ENCODE measurements at regions not wholly inside any gene's neighbourhood (a gene's known extent, or its start where the extent isn't known, plus 50 kb on each side); places are given as distances from the start of the nearest gene placed in this dataset.

DNA sequence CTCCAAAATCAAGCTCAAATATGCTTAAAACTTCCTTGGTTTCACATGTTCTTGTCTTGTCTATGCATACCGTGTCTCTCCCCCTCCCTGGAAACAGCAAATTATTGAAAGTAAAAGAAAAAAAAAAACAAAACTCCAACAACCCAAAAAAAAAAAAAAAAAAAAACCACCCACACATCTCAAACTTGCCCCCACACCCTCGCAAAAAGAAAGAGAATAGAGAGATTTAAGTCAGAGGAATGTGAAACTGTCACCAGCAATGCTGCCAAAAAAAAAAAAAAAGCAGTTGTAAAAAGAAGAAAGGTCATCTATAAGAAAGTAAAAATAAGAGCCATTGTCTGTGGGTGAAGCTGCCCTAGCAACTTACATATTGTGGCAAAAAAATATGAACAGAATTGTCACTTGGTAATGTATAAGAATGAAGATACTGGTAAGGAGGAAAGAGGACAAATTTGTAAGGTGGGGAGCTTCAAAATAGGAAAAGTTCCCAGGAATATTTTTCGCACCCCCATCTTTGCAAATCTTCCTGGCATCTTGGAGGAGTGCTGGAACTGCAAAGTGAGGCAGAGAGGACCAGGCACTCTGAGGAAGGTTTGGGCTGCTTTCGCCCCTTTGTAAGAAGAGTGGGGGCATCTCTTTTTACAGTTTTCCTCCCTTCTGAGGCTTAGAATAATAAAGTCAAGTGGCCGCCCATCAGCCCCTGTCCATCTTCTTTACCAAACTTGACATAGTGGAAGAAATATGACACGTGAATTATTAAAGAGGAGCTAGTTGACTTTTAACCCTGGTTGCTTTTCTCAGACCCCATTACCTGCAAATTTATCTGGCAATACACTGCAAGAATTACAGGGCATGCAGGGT lies 81.8 kb downstream of the NR2F2 start:
- no peak overlapping the region for H3K27ac ChIP-seq (ENCODE audit: extremely low read length, insufficient read depth, low read length)
- H3K27me3 ChIP-seq (ENCODE audit: control insufficient read depth in 1 of 2, insufficient read depth in 2 of 2, low read length in 2 of 2) = peaks cover 10 to 69% of the 10 kb centered on the region in 2 experiments
- 12% methylated on average over 6 of the region's 6 CpGs for WGBS (ENCODE audit: low lambda C conversion rate)
- FAIRE-seq = no peak
- no peak for ATAC-seq
- in situ Hi-C loops (cut with HindIII; ENCODE audit: extremely low pct_ligation_motif_present, low pct_unique_long_range_greater_than_20kb) (no loop called here), intact Hi-C loops (cut with micrococcal nuclease; ENCODE audit: unreplicated experiment) (no loop called here)
- H3K4me1 ChIP-seq (ENCODE audit: insufficient read depth, low read length) = 0 out of 2 replicates have a peak, but pooled peaks cover 10% of the 10 kb centered on the region
- H3K36me3 ChIP-seq (replicated peaks in 1 of 2; ENCODE audit: control insufficient read depth in 1 of 2, insufficient read depth in 2 of 2, low read length in 2 of 2) = no peaks in the 10 kb centered on the region
- H3K79me2 ChIP-seq (ENCODE audit: insufficient read depth, low read length) = no peaks in the 10 kb centered on the region
- H2AFZ ChIP-seq (ENCODE audit: low read length) = no peak overlapping the region
- POLR2A ChIA-PET = no interaction called here
- no peak for DNase-seq (ENCODE audit: low spot score)
- no peaks in the 10 kb centered on the region for H3K9me3 ChIP-seq (ENCODE audit: low read length)
- H3K9ac ChIP-seq (ENCODE audit: insufficient read depth, low read depth, low read length) = no peak overlapping the region
- TF ChIP-seq ZNF354B (CRISPR knock-in tag; IDR thresholded peaks at IDR 0.05) (no peak), ZFP36L1 (CRISPR knock-in tag; IDR thresholded peaks at IDR 0.05) (no peak), ZNF225 (CRISPR knock-in tag; IDR thresholded peaks at IDR 0.05) (no peak)
- TF ChIP-seq, protein P1, sequence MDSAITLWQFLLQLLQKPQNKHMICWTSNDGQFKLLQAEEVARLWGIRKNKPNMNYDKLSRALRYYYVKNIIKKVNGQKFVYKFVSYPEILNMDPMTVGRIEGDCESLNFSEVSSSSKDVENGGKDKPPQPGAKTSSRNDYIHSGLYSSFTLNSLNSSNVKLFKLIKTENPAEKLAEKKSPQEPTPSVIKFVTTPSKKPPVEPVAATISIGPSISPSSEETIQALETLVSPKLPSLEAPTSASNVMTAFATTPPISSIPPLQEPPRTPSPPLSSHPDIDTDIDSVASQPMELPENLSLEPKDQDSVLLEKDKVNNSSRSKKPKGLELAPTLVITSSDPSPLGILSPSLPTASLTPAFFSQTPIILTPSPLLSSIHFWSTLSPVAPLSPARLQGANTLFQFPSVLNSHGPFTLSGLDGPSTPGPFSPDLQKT (CRISPR knock-in tag; IDR thresholded peaks at IDR 0.05; ENCODE audit: borderline replicate concordance) = no peak
- no peaks in the 10 kb centered on the region for H4K20me1 ChIP-seq (ENCODE audit: insufficient read depth, low read length)
- CTCF ChIA-PET (ENCODE audit: low intra/inter-chr PET ratio, low total read pairs) = no interaction called here
- BruUV-seq (replicated peaks) = no TSS peak
- H3K4me3 ChIP-seq (replicated peaks in 1 of 3; ENCODE audit: insufficient read depth in 1 of 3, low read depth in 2 of 3, low read length in 3 of 3) = no peak overlapping the region
- H3K4me2 ChIP-seq (ENCODE audit: low read depth, low read length) = no peak overlapping the region

DNA sequence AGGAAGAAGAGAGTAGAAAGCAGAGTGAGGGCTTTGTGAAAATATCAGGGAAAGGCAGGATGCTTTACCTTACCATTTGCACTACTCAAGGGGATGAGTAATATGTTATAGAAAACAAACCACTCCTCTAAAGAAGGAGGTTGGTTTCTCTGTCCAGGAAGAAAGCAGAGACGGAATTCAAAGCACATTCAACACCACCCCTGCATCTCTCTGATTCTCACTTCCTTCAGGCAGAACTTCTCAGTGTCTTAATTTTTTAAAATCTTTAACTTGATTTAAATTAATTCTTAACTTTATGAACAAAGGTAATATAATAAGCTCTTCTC lies 82.4 kb downstream of the NR2F2 start:
- no peak overlapping the region for H3K9ac ChIP-seq (ENCODE audit: insufficient read depth, low read depth, low read length)
- H4K20me1 ChIP-seq (ENCODE audit: insufficient read depth, low read length) = no peaks in the 10 kb centered on the region
- H3K4me1 ChIP-seq (ENCODE audit: insufficient read depth, low read length) = 0 out of 2 replicates have a peak, but pooled peaks cover 10% of the 10 kb centered on the region
- peaks cover 10 to 72% of the 10 kb centered on the region in 2 experiments for H3K27me3 ChIP-seq (ENCODE audit: control insufficient read depth in 1 of 2, insufficient read depth in 2 of 2, low read length in 2 of 2)
- H3K36me3 ChIP-seq (replicated peaks in 1 of 2; ENCODE audit: control insufficient read depth in 1 of 2, insufficient read depth in 2 of 2, low read length in 2 of 2) = no peaks in the 10 kb centered on the region
- no peak overlapping the region for H3K4me2 ChIP-seq (ENCODE audit: low read depth, low read length)
- H3K9me3 ChIP-seq (ENCODE audit: low read length) = no peaks in the 10 kb centered on the region
- DNase-seq (ENCODE audit: low spot score) (no peak), ATAC-seq (no peak), FAIRE-seq (no peak)
- CTCF ChIA-PET (ENCODE audit: low intra/inter-chr PET ratio, low total read pairs) = no interaction called here
- in situ Hi-C loops (cut with HindIII; ENCODE audit: extremely low pct_ligation_motif_present, low pct_unique_long_range_greater_than_20kb) (no loop called here), intact Hi-C loops (cut with micrococcal nuclease; ENCODE audit: unreplicated experiment) (no loop called here)
- no peak overlapping the region for H3K4me3 ChIP-seq (replicated peaks in 1 of 3; ENCODE audit: insufficient read depth in 1 of 3, low read depth in 2 of 3, low read length in 3 of 3)
- no peak overlapping the region for H3K27ac ChIP-seq (ENCODE audit: extremely low read length, insufficient read depth, low read length)
- no peaks in the 10 kb centered on the region for H3K79me2 ChIP-seq (ENCODE audit: insufficient read depth, low read length)
- H2AFZ ChIP-seq (ENCODE audit: low read length) = no peak overlapping the region
- BruUV-seq (replicated peaks) = no TSS peak
- POLR2A ChIA-PET = no interaction called here
- WGBS (ENCODE audit: low lambda C conversion rate) = 6% methylated on average over 1 of the region's 1 CpG
- TF ChIP-seq, protein P2, sequence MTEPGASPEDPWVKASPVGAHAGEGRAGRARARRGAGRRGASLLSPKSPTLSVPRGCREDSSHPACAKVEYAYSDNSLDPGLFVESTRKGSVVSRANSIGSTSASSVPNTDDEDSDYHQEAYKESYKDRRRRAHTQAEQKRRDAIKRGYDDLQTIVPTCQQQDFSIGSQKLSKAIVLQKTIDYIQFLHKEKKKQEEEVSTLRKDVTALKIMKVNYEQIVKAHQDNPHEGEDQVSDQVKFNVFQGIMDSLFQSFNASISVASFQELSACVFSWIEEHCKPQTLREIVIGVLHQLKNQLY (CRISPR knock-in tag; IDR thresholded peaks at IDR 0.05) = no peak
- TF ChIP-seq RORA (CRISPR knock-in tag; IDR thresholded peaks at IDR 0.05) (no peak), ZBTB7B (CRISPR knock-in tag; IDR thresholded peaks at IDR 0.05) (no peak), PHF8 (CRISPR knock-in tag; IDR thresholded peaks at IDR 0.05) (no peak), ZNF264 (CRISPR knock-in tag; IDR thresholded peaks at IDR 0.05) (no peak), ZNF570 (CRISPR knock-in tag; IDR thresholded peaks at IDR 0.05; ENCODE audit: borderline replicate concordance) (no peak), TGIF2 (CRISPR knock-in tag; IDR thresholded peaks at IDR 0.05) (no peak), ZBTB21 (CRISPR knock-in tag; IDR thresholded peaks at IDR 0.05) (no peak), FOXO1 (CRISPR knock-in tag; IDR thresholded peaks at IDR 0.05) (no peak), STAG1 (CRISPR knock-in tag; IDR thresholded peaks at IDR 0.05) (no peak), KDM3A (CRISPR knock-in tag; IDR thresholded peaks at IDR 0.05; ENCODE audit: low read depth) (no peak), NPAS2 (CRISPR knock-in tag; IDR thresholded peaks at IDR 0.05; ENCODE audit: borderline replicate concordance) (no peak), YEATS2 (CRISPR knock-in tag; IDR thresholded peaks at IDR 0.05; ENCODE audit: borderline replicate concordance) (no peak)
- TF ChIP-seq, protein P3, sequence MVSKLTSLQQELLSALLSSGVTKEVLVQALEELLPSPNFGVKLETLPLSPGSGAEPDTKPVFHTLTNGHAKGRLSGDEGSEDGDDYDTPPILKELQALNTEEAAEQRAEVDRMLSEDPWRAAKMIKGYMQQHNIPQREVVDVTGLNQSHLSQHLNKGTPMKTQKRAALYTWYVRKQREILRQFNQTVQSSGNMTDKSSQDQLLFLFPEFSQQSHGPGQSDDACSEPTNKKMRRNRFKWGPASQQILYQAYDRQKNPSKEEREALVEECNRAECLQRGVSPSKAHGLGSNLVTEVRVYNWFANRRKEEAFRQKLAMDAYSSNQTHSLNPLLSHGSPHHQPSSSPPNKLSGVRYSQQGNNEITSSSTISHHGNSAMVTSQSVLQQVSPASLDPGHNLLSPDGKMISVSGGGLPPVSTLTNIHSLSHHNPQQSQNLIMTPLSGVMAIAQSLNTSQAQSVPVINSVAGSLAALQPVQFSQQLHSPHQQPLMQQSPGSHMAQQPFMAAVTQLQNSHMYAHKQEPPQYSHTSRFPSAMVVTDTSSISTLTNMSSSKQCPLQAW (CRISPR knock-in tag; IDR thresholded peaks at IDR 0.05) = no peak

All from HepG2 (cell line).